ENCODE measurements at regions not wholly inside any gene's neighbourhood (a gene's known extent, or its start where the extent isn't known, plus 50 kb on each side); places are given as distances from the start of the nearest gene placed in this dataset.

- H3K36me3 ChIP-seq (replicated peaks; ENCODE audit: insufficient read depth, low read length), result no peaks in the 10 kb centered on the region
Observed at GRCh38 chr3:13238687-13239466, 165.6 kb upstream of the IQSEC1 start.

DNA sequence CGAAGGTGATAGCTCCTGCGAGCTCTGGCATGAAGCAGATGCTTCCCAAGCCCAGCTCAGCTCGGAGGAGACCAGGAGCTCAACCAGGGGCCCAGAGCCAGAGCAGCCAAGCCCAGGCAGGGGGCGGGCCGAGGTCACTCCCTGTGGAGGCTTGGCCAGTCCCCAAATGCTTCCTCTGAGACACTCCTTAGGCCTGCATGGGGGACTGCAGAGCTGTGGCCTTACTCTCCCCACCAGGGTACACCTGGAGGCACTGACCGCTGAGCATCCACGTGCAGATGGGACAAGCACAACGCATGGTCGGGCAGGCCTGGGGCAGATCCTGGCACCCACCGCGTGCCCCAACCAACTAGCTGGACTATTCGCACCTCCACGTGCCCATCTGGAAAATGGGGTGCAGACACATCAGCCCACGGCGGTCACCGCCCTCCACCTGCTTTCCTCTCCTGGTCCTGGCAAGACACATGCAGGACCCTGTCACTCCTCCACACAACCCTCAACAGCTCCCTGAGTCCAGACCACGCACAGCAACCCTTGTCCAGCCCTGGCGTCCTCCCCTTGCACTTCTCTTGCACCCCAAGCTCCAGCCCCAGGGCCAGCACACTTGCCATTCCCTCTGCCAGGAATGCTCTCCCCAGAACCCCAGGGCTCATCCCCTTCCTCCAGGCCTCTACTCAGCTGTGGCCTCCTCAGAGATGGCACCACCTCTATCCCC, 164.7 kb upstream of the IQSEC1 start:
- no peaks in the 10 kb centered on the region for H3K27me3 ChIP-seq (replicated peaks; ENCODE audit: insufficient read depth, low read length)
- no peaks in the 10 kb centered on the region for H4K20me1 ChIP-seq (ENCODE audit: insufficient read depth, low read length)
- no peaks in the 10 kb centered on the region for H3K9me2 ChIP-seq (replicated peaks; ENCODE audit: insufficient read depth, low read length)
- no peak overlapping the region for H3K9ac ChIP-seq (ENCODE audit: low read length)
- no peak for DNase-seq
- H3K4me2 ChIP-seq (ENCODE audit: low read depth, low read length), result no peak overlapping the region
- H3K4me3 ChIP-seq (ENCODE audit: low read length), result no peak overlapping the region
- no peak overlapping the region for H2AFZ ChIP-seq (ENCODE audit: low read length)
- H3K27ac ChIP-seq (ENCODE audit: low read length), result no peak overlapping the region
- no peaks in the 10 kb centered on the region for H3F3A ChIP-seq (ENCODE audit: insufficient read depth, low read length)
- no peaks in the 10 kb centered on the region for H3K9me3 ChIP-seq (replicated peaks; ENCODE audit: insufficient read depth, low read length)
- H3K79me2 ChIP-seq (ENCODE audit: low read length), result no peaks in the 10 kb centered on the region
- no peaks in the 10 kb centered on the region for H3K4me1 ChIP-seq (ENCODE audit: low read length)
- no peak for TF ChIP-seq EZH2 (optimal IDR thresholded peaks at IDR 0.05; ENCODE audit: low read depth, low read length)
- TF ChIP-seq, protein P1, sequence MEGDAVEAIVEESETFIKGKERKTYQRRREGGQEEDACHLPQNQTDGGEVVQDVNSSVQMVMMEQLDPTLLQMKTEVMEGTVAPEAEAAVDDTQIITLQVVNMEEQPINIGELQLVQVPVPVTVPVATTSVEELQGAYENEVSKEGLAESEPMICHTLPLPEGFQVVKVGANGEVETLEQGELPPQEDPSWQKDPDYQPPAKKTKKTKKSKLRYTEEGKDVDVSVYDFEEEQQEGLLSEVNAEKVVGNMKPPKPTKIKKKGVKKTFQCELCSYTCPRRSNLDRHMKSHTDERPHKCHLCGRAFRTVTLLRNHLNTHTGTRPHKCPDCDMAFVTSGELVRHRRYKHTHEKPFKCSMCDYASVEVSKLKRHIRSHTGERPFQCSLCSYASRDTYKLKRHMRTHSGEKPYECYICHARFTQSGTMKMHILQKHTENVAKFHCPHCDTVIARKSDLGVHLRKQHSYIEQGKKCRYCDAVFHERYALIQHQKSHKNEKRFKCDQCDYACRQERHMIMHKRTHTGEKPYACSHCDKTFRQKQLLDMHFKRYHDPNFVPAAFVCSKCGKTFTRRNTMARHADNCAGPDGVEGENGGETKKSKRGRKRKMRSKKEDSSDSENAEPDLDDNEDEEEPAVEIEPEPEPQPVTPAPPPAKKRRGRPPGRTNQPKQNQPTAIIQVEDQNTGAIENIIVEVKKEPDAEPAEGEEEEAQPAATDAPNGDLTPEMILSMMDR (IDR thresholded peaks at IDR 0.05; ENCODE audit: low read length), result no peak
- TF ChIP-seq EZH2phosphoT487 (IDR thresholded peaks at IDR 0.05; ENCODE audit: low read length), result no peak
- H3K36me3 ChIP-seq (replicated peaks; ENCODE audit: insufficient read depth, low read length), result no peaks in the 10 kb centered on the region

More at GRCh38 chr3:13238687-13239466, 165.6 kb upstream of the IQSEC1 start:
- H3K79me2 ChIP-seq (ENCODE audit: low read length), result no peaks in the 10 kb centered on the region
- H3K4me2 ChIP-seq (ENCODE audit: low read depth, low read length), result no peak overlapping the region
- H3K9me3 ChIP-seq (replicated peaks; ENCODE audit: insufficient read depth, low read length), result no peaks in the 10 kb centered on the region
- no peaks in the 10 kb centered on the region for H3K4me1 ChIP-seq (ENCODE audit: low read length)
- no peak overlapping the region for H3K27ac ChIP-seq (ENCODE audit: low read length)
- H3K9ac ChIP-seq (ENCODE audit: low read length), result no peak overlapping the region
- H2AFZ ChIP-seq (ENCODE audit: low read length), result no peak overlapping the region
- TF ChIP-seq EZH2phosphoT487 (IDR thresholded peaks at IDR 0.05; ENCODE audit: low read length), result no peak
- TF ChIP-seq, protein P1 (IDR thresholded peaks at IDR 0.05; ENCODE audit: low read length), result no peak
- no peak for TF ChIP-seq EZH2 (optimal IDR thresholded peaks at IDR 0.05; ENCODE audit: low read depth, low read length)
- DNase-seq, result no peak
- H3F3A ChIP-seq (ENCODE audit: insufficient read depth, low read length), result no peaks in the 10 kb centered on the region
- H4K20me1 ChIP-seq (ENCODE audit: insufficient read depth, low read length), result no peaks in the 10 kb centered on the region
- H3K4me3 ChIP-seq (ENCODE audit: low read length), result no peak overlapping the region
- H3K9me2 ChIP-seq (replicated peaks; ENCODE audit: insufficient read depth, low read length), result no peaks in the 10 kb centered on the region
- no peaks in the 10 kb centered on the region for H3K27me3 ChIP-seq (replicated peaks; ENCODE audit: insufficient read depth, low read length)

DNA sequence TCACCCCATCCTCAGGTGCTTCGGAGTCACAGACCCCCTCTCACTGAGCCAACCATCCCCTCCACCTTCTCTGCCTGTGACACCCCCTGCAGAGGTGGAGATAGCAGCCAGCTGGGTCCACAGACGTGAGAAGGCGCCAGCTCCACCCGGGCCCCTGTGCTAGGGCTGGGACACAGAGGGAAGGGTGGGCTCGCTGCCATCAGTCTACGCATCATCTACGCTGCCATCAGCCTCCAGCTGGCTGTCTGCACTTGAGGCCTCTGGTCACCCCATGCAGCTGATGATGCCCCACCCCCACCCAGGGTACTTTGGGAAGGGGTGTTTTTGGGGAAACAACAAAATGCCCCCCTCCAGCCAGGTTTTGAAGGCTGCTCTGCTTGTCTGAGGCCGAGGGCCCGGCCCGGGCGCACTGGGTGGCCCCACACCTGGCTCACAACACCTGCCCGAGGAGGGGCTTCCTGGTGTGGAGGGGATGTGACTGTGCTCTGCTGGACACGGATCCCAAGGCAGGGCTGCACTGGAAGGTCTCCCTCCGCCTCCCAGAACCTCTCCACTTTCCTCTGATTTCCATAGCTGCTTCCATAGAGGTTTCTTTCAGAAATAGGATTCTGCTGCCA, 163.4 kb upstream of the IQSEC1 start:
- Histone ChIP-seq H3K9ac (ENCODE audit: low read length) (no peak overlapping the region), H3K79me2 (ENCODE audit: low read length) (no peaks in the 10 kb centered on the region)
- no peak for DNase-seq

More for the DNA sequence above, 163.4 kb upstream of the IQSEC1 start:
- H3K27me3 ChIP-seq (replicated peaks; ENCODE audit: insufficient read depth, low read length), result no peaks in the 10 kb centered on the region
- H3K4me2 ChIP-seq (ENCODE audit: low read depth, low read length), result no peak overlapping the region
- H3K36me3 ChIP-seq (replicated peaks; ENCODE audit: insufficient read depth, low read length), result no peaks in the 10 kb centered on the region
- no peaks in the 10 kb centered on the region for H3K9me3 ChIP-seq (replicated peaks; ENCODE audit: insufficient read depth, low read length)
- H2AFZ ChIP-seq (ENCODE audit: low read length), result no peak overlapping the region
- no peak overlapping the region for H3K27ac ChIP-seq (ENCODE audit: low read length)
- no peak overlapping the region for H3K4me3 ChIP-seq (ENCODE audit: low read length)
- TF ChIP-seq, protein P1 (IDR thresholded peaks at IDR 0.05; ENCODE audit: low read length), result no peak
- TF ChIP-seq EZH2phosphoT487 (IDR thresholded peaks at IDR 0.05; ENCODE audit: low read length), result no peak
- no peak for TF ChIP-seq EZH2 (optimal IDR thresholded peaks at IDR 0.05; ENCODE audit: low read depth, low read length)
- H3K9me2 ChIP-seq (replicated peaks; ENCODE audit: insufficient read depth, low read length), result no peaks in the 10 kb centered on the region
- H4K20me1 ChIP-seq (ENCODE audit: insufficient read depth, low read length), result no peaks in the 10 kb centered on the region
- H3K4me1 ChIP-seq (ENCODE audit: low read length), result no peaks in the 10 kb centered on the region
- H3F3A ChIP-seq (ENCODE audit: insufficient read depth, low read length), result no peaks in the 10 kb centered on the region
